Muscle of arm (tissue), 1 donor: ENCODE measurements at regions not wholly inside any gene's neighbourhood (a gene's known extent, or its start where the extent isn't known, plus 50 kb on each side); places are given as distances from the start of the nearest gene placed in this dataset.

Source experiments
- DNase-seq: peaks from one replicate; pipeline ENCODE4 v3.0.0-alpha.2; 2013

- no peak for DNase-seq
These were observed 223.2 kb upstream of the RGS6 start for GRCh38 chr14:71709076-71709475.

GRCh38 chr14:71709987-71710386, 222.2 kb upstream of the RGS6 start:
- no peak for DNase-seq

GRCh38 chr14:71711125-71711524, 221.1 kb upstream of the RGS6 start:
- DNase-seq, result no peak

DNA sequence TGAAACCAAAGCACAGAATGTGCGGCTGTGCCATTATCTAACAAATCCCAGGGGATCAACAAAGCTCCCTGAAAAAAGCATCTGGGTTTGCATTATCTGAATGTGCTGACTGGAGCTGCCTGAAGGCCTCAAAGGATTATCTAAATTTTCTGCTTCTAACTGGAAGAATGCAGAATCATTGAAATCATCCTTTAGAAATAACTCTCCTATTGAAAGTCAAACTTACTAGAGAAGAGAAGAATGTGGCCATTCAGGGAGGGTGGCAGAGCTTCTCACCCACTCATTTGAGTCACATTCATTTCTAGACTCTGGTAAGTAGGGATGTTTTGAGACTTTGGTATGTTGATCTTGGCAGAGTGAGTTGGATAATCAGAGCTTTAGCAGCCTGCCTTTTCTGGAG, 220.6 kb upstream of the RGS6 start:
- DNase-seq, result no peak

- no peak for DNase-seq
These were observed 219.8 kb upstream of the RGS6 start for GRCh38 chr14:71712478-71712877.

GRCh38 chr14:71713016-71713415, 219.2 kb upstream of the RGS6 start:
- no peak for DNase-seq

DNA sequence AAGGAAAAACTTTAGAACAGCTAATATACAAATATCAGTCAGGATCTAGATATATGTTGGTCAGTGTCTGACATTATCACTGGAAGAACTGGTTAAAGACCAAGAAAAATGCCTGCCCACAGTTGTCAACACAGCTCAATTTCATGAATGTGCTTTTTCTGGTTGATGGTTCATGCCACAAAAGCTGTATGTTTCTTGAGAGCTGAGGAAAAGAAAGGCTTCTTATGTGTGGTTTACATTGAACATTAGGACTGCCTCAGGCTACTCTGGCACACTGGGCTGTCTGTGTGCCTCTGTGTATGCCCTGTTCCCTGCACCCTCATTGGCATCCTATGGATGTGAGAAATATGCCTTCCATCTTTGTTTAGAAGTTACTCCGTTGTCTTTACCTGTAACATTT, 218.8 kb upstream of the RGS6 start:
- no peak for DNase-seq

- no peak for DNase-seq
These were observed 218.0 kb upstream of the RGS6 start for GRCh38 chr14:71714225-71714624.

GRCh38 chr14:71716041-71716772, 216.0 kb upstream of the RGS6 start:
- no peak for DNase-seq

DNA sequence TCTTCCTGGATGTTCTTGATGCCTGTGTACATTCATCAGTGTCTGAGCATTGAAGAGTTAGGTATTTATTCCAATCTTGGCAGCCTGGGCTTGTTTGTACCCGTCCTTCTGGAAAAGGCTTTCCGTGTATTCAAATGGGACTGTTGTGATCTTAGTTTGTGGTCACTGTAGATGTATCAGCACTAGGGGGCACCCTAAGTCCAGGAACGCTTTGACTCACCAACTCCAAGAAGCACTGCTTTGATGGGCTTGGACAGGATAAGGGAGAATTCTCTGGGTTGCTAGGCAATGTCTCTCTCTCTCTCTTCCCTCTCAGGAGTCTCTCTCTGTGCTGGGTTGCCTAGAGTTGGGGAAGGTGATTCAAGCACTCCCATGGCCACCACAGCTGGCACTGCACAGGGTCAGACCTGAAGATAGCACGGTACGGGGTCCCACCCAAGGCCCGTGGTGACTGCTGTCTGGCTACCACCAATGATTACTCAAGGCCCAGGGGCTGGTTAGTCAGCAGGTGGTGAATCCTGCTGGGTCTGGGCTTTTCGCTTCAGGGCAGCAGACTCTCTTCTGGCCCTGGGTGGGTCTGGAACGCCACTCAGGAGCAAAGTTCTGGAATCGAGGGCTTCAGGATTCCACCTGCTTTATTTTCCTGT, 211.1 kb upstream of the RGS6 start:
- no peak for DNase-seq

- no peak for DNase-seq
These were observed 210.4 kb upstream of the RGS6 start for GRCh38 chr14:71721791-71722190.

GRCh38 chr14:71722885-71723284, 209.3 kb upstream of the RGS6 start:
- DNase-seq, result no peak

- DNase-seq, result peak; percentile 75
These were observed 206.2 kb upstream of the RGS6 start for GRCh38 chr14:71725922-71726579.

- DNase-seq, result peak; percentile 88
These were observed 205.6 kb upstream of the RGS6 start for GRCh38 chr14:71726580-71727021.

GRCh38 chr14:71728386-71728785, 203.8 kb upstream of the RGS6 start:
- DNase-seq, result no peak

GRCh38 chr14:71729596-71729995, 202.6 kb upstream of the RGS6 start:
- no peak for DNase-seq

DNA sequence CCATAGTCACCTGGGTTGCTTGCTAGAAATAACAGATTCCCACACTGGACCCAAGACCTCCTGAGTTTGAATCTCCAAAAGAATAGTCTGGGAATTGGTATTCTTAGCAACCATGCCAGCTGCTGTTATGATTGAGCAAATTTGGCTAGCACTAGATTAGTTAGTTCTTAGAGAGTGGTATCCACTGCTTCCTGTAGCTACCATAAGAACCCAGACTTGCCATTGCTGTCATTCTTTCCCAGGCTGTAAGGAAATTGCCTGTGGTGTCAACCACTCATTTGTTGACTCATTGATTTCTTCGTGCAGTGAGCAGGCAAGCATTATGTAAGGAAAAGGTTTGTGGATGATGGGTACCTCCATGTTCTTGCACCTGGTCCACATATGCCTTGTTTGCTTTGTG, 201.8 kb upstream of the RGS6 start:
- no peak for DNase-seq

GRCh38 chr14:71731096-71731495, 201.1 kb upstream of the RGS6 start:
- DNase-seq, result no peak

GRCh38 chr14:71733210-71733883, 198.9 kb upstream of the RGS6 start:
- DNase-seq, result no peak

GRCh38 chr14:71734076-71734475, 198.2 kb upstream of the RGS6 start:
- no peak for DNase-seq

GRCh38 chr14:71734885-71735284, 197.3 kb upstream of the RGS6 start:
- DNase-seq, result peak; percentile 75

- DNase-seq, result no peak
These were observed 194.5 kb upstream of the RGS6 start for GRCh38 chr14:71737760-71738159.
